ENCODE measurements at regions not wholly inside any gene's neighbourhood (a gene's known extent, or its start where the extent isn't known, plus 50 kb on each side); places are given as distances from the start of the nearest gene placed in this dataset.

DNA sequence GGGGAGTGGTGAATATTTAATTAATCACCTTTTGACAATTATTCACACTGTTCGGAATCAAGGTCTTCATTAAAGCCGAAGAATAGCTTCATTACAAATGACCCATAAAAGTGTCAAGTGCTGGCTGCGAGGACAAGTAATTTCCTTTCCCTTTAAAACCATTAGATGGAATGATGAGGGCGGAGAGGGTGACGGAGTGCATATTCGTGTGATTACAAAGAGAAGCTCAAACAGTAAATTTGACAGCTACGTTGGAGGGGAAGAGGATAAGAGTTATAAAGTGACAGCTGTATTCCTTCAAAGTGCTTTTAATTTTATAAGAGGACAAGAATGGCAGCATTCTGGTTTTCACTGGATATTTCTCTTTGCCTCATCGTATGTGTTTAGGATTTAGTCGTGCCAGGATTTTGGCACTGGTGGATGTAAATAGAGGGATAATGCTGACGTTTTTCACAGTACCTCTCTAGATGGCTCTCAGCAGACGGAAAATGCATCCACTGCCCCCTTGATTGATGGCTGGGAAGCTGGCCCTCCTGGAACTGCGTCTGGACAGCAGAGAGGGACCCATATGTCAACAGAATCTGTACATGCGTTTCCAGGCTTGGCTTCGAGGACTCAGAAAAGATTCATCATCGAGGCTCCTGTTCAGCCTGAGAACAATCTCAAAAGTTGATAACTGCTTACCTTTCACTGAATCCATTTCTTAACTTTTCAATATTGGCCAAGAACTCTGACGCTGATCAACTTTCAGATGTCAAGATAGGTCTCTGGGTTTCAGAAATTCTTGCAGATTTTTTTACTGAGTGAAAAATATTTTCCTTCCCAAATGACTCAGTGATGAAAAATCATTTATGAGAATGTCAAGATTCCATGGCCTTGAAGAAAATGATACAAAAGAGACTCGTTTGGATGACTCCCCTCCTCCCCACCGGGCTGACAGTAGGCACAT is 50.4 kb upstream of the IRX2 start:
- no peak overlapping the region for H3K27ac ChIP-seq
- DNase-seq (ENCODE audit: low spot score) = no peak
- ChIA-PET POLR2A (ENCODE audit: low non-redundant PET) (no interaction called here), CTCF (interaction anchor here (0.5 kb wide), 1 partner anchor 111 kb away, joined by 3 read pairs; no protein-coding TSS in a partner anchor)
- TF ChIP-seq, protein P1, sequence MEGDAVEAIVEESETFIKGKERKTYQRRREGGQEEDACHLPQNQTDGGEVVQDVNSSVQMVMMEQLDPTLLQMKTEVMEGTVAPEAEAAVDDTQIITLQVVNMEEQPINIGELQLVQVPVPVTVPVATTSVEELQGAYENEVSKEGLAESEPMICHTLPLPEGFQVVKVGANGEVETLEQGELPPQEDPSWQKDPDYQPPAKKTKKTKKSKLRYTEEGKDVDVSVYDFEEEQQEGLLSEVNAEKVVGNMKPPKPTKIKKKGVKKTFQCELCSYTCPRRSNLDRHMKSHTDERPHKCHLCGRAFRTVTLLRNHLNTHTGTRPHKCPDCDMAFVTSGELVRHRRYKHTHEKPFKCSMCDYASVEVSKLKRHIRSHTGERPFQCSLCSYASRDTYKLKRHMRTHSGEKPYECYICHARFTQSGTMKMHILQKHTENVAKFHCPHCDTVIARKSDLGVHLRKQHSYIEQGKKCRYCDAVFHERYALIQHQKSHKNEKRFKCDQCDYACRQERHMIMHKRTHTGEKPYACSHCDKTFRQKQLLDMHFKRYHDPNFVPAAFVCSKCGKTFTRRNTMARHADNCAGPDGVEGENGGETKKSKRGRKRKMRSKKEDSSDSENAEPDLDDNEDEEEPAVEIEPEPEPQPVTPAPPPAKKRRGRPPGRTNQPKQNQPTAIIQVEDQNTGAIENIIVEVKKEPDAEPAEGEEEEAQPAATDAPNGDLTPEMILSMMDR (conservative IDR thresholded peaks at IDR 0.05; ENCODE audit: low read depth) = no peak
